ENCODE measurements at regions not wholly inside any gene's neighbourhood (a gene's known extent, or its start where the extent isn't known, plus 50 kb on each side); places are given as distances from the start of the nearest gene placed in this dataset.
"Not testable (repeated sequence)": the region's sequence is repeated elsewhere in the genome, so short reads cannot be mapped to it uniquely, and the experiment has no call there.

DNA sequence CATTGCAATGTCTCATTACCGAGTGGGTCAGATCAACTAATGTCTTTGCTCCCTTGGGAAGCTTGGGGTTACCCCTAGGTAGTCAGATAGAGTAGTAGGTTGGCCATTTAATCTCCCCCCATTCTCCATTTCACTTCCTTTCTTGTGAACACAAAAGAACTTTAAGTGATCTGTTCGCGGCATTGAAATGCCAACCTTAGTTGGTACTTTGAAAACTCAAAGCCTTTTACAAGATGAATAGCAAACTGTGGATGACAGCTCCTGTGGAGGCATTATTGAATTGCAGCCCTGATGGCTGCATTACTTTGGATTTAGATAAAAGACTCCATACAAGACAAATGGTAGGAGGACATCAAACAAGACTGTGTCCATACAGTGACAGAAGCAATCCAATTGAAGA, 469.1 kb downstream of the GBA3 start:
- DNase-seq, result no peak

DNA sequence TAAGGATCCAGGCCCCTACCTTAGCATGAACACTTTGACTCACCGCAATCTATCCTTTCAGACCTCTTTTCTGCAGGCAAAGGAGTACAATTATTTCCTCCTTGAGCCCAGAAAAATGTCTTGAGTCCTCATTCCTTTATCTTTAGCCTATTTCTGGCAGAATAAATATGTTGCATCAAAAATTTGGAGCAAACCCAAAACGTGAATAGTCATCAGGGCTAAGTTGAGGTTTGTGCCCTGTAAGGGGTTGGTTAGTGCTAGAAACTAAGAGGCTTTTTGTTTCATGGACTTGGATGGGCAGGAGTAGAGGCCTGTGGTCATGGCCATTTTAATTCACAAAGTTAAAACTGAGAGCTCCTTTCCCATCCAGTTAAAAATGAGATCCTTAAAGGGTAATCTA, 460.3 kb downstream of the GBA3 start:
- DNase-seq, result no peak

DNA sequence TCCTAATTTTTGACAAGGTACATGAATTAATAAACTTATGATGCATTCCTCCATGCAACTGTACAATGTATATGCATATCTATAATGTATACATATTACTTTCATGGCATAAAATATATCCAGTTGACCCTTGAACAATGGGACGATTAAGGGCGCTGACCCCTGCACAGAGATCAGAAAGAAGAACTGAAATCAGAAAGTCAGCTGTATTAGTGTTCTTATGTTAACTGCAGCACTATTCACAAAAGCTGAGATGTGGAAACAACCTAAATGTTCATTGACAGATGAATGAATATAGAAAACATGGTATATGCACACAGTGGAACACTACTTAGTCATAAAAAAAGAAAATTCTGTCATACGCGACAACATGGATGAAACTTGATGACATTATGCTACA, 457.1 kb downstream of the GBA3 start:
- no peak for DNase-seq

DNA sequence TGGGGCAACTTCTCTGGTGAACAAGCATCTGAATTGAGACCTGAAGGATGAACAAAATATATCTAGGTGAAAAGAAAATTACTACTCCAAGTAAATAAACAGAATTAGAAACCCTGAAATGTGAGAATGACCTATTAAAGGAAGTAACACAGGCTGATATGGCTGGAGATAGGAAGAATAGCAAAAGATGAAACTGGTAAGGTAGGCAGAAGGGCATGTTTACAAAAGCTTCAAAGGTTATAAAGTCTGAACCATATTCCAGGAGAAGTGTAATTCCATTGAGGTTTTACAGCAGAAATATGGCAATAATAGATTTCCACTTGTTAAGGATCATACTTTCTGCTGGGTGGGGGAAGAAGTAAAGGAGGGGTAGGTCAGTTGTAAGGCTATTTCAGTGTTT, 452.0 kb downstream of the GBA3 start:
- no peak for DNase-seq

GRCh38 chr4:23135792-23136645, 443.3 kb downstream of the GBA3 start:
- DNase-seq, result peak; percentile 58

GRCh38 chr4:23134331-23134730, 441.6 kb downstream of the GBA3 start:
- peak; percentile 23 for DNase-seq

GRCh38 chr4:23130845-23131244, 438.1 kb downstream of the GBA3 start:
- DNase-seq, result no peak

GRCh38 chr4:23125118-23125517, 432.4 kb downstream of the GBA3 start:
- DNase-seq, result no peak

DNA sequence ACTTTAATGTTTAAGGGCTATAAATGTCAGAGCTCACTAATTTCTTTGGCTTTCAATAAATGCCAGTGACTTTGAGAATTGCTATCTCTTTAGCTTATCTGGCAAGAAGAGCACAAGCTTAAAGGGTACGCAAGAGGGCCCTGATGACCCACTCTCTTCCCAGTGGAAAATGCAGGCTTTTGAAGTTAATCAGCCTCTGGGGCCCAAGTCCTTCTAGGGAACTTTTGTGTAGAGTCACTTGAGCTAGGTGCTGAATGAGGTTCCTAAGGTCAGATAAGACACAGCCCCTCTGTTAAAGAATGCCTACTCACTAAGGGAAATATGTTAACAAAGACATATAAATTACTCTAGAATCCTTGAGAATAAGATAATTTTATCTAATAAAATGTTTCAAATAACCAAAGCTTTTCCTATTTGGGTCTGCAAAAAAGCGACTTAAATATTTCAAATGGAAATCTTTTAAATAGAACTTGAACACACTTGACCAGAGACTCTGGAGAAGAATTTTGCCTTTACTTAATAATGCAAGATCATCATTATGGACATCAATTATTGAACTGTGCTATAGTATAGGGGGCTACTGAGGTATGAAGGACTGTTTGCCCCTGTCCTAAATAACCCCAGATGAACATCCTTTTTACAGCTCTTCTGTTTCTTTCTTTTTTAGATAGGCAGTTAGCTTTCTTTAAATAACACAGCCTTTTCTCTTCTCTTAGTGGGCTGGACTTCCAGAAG, 430.1 kb downstream of the GBA3 start:
- no peak for DNase-seq

GRCh38 chr4:23120374-23120773, 427.6 kb downstream of the GBA3 start:
- DNase-seq, result no peak

DNA sequence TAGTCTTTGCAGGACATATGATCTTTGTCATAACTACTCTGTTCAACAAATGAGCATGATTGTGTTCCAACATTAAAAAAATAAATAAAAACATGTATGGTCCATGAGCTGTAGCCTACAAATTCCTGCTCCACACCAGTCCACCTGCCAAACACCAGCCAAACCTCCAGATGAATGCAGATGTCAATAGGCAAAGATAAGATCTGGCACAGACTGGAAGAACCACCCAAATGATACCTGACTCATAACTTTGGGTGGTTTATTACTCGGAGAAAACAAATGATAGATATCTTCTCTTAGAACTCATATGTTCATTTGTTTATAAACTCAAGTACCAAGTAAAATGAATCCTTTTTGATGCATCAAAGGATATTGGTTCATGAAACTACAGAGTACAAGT, 425.1 kb downstream of the GBA3 start:
- DNase-seq, result no peak

GRCh38 chr4:23114538-23114937, 421.8 kb downstream of the GBA3 start:
- no peak for DNase-seq

DNA sequence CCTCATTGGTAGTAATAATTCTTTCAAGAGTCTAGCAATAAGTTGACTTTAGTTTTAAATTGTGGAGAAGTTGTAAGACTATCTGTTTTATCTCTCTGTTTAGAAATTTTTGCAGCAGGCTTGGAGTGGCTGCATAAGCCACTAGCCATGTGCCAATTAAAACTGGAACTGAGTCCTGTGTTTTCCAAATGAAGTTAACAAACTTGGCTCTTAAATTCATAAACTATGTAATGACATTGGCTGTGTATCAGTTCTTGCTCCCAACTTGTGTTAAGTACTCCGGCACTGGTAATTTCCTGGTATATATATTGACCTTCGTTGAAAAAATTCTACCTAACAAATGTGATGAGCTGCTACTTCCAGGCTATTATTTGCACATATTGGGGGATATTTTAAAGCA, 420.4 kb downstream of the GBA3 start:
- DNase-seq, result no peak

DNA sequence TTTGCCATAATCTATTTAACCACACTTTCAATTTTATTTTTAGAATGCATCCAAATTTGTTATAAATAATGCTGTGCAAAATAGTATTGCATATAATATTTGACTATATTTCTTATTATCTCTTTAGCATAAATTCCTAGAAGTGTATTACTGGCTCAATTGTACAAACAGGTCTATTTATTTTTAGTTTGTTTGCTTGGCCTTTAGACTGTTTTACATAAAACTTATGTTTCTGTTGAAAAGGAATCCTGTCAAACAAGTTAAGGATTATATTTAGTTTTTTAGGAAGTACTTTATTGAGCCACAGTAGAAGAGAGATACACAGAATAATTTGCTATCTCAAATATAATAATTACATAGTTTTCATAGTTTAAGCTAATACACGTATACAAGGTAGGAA, 413.8 kb downstream of the GBA3 start:
- no peak for DNase-seq

GRCh38 chr4:23105759-23106370, 413.1 kb downstream of the GBA3 start:
- DNase-seq, result no peak

GRCh38 chr4:23097251-23097650, 404.5 kb downstream of the GBA3 start:
- DNase-seq, result no peak

DNA sequence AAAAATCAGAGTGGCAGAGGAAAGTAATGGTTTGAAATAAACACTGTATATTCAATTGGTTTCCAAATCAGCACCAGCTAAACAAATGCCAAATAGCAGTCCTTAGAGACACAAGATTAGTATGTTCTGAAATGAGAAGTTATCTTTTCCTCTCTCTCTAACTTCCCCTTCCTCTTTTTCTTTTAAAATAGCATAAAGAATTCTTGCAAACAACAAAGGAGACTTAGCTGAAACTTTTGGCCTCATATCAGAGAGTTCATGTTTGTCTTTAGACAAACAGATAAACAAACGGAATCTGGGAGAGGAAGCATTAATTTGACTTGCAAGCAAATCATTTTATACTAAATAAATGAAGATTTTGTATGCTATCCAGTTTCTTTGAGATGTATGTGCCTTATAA, 399.0 kb downstream of the GBA3 start:
- DNase-seq, result no peak

- DNase-seq, result no peak
Observed at GRCh38 chr4:23085249-23085568, 392.5 kb downstream of the GBA3 start.

DNA sequence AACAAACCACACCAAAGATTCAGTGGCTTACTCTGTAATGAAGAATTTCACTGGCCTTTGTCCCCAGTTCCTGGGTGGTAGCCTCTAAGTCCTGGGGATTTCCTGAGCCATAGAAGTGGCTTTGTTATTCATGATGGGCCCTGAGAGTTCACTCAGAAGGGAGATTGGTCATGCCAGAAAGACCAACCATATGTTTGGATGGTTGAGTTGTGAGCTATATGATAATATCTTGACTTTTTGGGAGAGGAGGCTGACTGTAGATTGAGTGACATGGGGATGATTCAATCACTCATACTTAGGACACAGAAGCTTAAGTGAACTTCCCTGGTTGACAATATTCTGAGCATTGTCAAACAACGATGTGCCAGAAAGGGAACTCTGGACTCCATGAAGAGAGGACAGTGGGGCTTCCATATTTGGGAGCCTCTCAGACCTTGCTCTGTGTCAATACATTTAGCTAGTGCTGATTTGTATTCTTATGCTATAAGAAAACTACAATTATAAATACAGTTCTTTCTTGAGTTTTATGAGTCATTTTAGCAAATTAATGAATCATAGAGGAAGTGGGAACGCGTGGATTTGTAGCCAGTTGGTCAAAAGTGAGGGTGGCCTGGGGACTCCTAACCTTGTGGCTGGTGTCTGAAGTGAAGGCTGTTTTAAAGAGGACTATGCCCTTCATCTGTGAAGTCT, 392.0 kb downstream of the GBA3 start:
- no peak for DNase-seq

- DNase-seq, result no peak
Observed at GRCh38 chr4:23083391-23083790, 390.7 kb downstream of the GBA3 start.

DNA sequence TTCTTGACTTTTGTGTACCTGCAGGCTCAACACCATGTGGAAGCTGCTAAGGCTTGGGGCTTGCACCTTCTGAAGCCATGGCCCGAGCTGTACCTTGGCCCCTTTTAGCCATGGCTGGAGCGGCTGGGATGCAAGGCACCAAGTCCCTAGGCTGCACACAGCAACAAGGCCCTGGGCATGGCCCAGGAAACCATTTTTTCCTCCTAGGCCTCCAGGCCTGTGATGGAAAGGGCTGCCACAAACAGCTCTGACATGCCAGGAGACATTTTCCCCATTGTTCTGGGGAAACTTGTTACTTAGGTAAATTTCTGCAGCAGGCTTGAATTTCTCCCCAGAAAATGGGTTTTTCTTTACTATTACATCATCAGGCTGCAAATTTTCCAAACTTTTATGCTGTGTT, 387.4 kb downstream of the GBA3 start:
- not testable (repeated sequence) for DNase-seq

GRCh38 chr4:23070848-23071570, 378.3 kb downstream of the GBA3 start:
- DNase-seq, result no peak

DNA sequence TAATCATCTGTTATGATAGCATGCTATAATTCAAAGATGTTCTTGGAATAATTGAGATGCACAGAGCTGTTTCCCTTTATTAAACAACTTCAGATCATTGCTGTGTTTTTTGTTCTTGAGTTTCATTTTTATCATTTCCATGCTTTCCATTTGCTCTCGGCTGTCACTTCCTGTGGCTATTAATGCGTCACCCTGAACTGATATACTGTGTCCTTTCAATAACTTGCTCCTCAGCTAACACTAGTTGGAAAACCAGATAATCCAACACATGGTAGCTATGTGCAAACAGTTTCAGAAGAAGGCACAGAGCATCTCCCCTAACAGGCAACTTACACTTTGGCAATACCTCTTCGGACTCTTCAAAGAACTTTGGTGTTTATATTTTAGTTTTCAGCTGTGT, 376.0 kb downstream of the GBA3 start:
- no peak for DNase-seq

Data from NCI-H1105 treated with DMSO at 0.1 percent for 48 hours (cell line).